Mammary epithelial cell (primary cell): ENCODE measurements at regions not wholly inside any gene's neighbourhood (a gene's known extent, or its start where the extent isn't known, plus 50 kb on each side); places are given as distances from the start of the nearest gene placed in this dataset.

ENCODE experiments used
- EZH2 ChIP-seq: IDR thresholded peaks from 2 replicates; pipeline ENCODE4 v1.6.1; 2012; ENCODE audit warnings: low read length, inconsistent platforms, borderline replicate concordance
- TF ChIP-seq, protein P1 (sequence below), 2 donors: IDR thresholded peaks in 1 of 2; conservative IDR thresholded peaks in 1 of 2; 2 replicates each; pipeline ENCODE4 v1.5.1; 2011 to 2012; ENCODE audit warnings: inconsistent platforms in 2 of 2, low read length in 2 of 2, mild to moderate bottlenecking in 2 of 2, control low read depth in 1 of 2, low read depth in 1 of 2; ENCODE audit not compliant: insufficient read depth in 1 of 2; ENCODE audit errors: extremely low read depth in 1 of 2

GRCh38 chr2:80852808-80853139, 548.2 kb upstream of the LRRTM1 start:
- TF ChIP-seq, protein P1, sequence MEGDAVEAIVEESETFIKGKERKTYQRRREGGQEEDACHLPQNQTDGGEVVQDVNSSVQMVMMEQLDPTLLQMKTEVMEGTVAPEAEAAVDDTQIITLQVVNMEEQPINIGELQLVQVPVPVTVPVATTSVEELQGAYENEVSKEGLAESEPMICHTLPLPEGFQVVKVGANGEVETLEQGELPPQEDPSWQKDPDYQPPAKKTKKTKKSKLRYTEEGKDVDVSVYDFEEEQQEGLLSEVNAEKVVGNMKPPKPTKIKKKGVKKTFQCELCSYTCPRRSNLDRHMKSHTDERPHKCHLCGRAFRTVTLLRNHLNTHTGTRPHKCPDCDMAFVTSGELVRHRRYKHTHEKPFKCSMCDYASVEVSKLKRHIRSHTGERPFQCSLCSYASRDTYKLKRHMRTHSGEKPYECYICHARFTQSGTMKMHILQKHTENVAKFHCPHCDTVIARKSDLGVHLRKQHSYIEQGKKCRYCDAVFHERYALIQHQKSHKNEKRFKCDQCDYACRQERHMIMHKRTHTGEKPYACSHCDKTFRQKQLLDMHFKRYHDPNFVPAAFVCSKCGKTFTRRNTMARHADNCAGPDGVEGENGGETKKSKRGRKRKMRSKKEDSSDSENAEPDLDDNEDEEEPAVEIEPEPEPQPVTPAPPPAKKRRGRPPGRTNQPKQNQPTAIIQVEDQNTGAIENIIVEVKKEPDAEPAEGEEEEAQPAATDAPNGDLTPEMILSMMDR (conservative IDR thresholded peaks at IDR 0.05 in 1 of 2, IDR thresholded peaks at IDR 0.05 in 1 of 2; ENCODE audit: extremely low read depth in 1 of 2, insufficient read depth in 1 of 2, low read depth in 1 of 2, low read length in 2 of 2), result no peak
- no peak for TF ChIP-seq EZH2
